ENCODE measurements at regions not wholly inside any gene's neighbourhood (a gene's known extent, or its start where the extent isn't known, plus 50 kb on each side); places are given as distances from the start of the nearest gene placed in this dataset.
A peak's percentile ranks its signal among the peaks of the same experiment; 100 is the strongest.

GRCh38 chr6:11878029-11878428, 99.4 kb upstream of the ADTRP start:
- Histone ChIP-seq H3K4me3 (ENCODE audit: low read depth, low read length) (no peak overlapping the region), H3K36me3 (ENCODE audit: control insufficient read depth, insufficient read depth, low read length) (no peaks in the 10 kb centered on the region), H3K27me3 (ENCODE audit: control insufficient read depth, insufficient read depth, low read length) (no peaks in the 10 kb centered on the region), H3K27ac (ENCODE audit: low read depth, low read length) (no peak overlapping the region), H3K4me1 (ENCODE audit: control insufficient read depth, insufficient read depth, low read length) (no peaks in the 10 kb centered on the region), H3K9me3 (ENCODE audit: control insufficient read depth, insufficient read depth, low read length) (no peaks in the 10 kb centered on the region)
- WGBS (ENCODE audit: insufficient coverage) = 0% methylated on average over 1 of the region's 3 CpGs
- DNase-seq (ENCODE audit: low read depth in 4 of 6, low spot score in 6 of 6) = no peak

GRCh38 chr6:11876934-11877433, 98.4 kb upstream of the ADTRP start:
- Histone ChIP-seq H3K36me3 (ENCODE audit: control insufficient read depth, insufficient read depth, low read length) (no peaks in the 10 kb centered on the region), H3K27ac (ENCODE audit: low read depth, low read length) (no peak overlapping the region), H3K27me3 (ENCODE audit: control insufficient read depth, insufficient read depth, low read length) (no peaks in the 10 kb centered on the region), H3K4me3 (ENCODE audit: low read depth, low read length) (no peak overlapping the region), H3K4me1 (ENCODE audit: control insufficient read depth, insufficient read depth, low read length) (no peaks in the 10 kb centered on the region), H3K9me3 (ENCODE audit: control insufficient read depth, insufficient read depth, low read length) (no peaks in the 10 kb centered on the region)
- no peak for DNase-seq (ENCODE audit: low read depth in 4 of 6, low spot score in 6 of 6)
- WGBS (ENCODE audit: insufficient coverage) = 94% methylated on average over 9 of the region's 10 CpGs

- Histone ChIP-seq H3K36me3 (ENCODE audit: control insufficient read depth, insufficient read depth, low read length) (no peaks in the 10 kb centered on the region), H3K27me3 (ENCODE audit: control insufficient read depth, insufficient read depth, low read length) (no peaks in the 10 kb centered on the region), H3K4me1 (ENCODE audit: control insufficient read depth, insufficient read depth, low read length) (no peaks in the 10 kb centered on the region), H3K4me3 (ENCODE audit: low read depth, low read length) (no peak overlapping the region), H3K27ac (ENCODE audit: low read depth, low read length) (no peak overlapping the region), H3K9me3 (ENCODE audit: control insufficient read depth, insufficient read depth, low read length) (no peaks in the 10 kb centered on the region)
- peak in 1 of 6 donors; percentile 36 for DNase-seq (ENCODE audit: low read depth in 4 of 6, low spot score in 6 of 6)
- WGBS (ENCODE audit: insufficient coverage) = 66% methylated on average over 4 of the region's 9 CpGs
These were observed 96.9 kb upstream of the ADTRP start for GRCh38 chr6:11875325-11876109.

GRCh38 chr6:11869672-11870340, 91.2 kb upstream of the ADTRP start:
- 50% methylated on average over 2 of the region's 8 CpGs for WGBS (ENCODE audit: insufficient coverage)
- Histone ChIP-seq H3K4me3 (ENCODE audit: low read depth, low read length) (no peak overlapping the region), H3K36me3 (ENCODE audit: control insufficient read depth, insufficient read depth, low read length) (no peaks in the 10 kb centered on the region), H3K27me3 (ENCODE audit: control insufficient read depth, insufficient read depth, low read length) (no peaks in the 10 kb centered on the region), H3K27ac (ENCODE audit: low read depth, low read length) (no peak overlapping the region), H3K4me1 (ENCODE audit: control insufficient read depth, insufficient read depth, low read length) (peaks cover 4% of the 10 kb centered on the region), H3K9me3 (ENCODE audit: control insufficient read depth, insufficient read depth, low read length) (no peaks in the 10 kb centered on the region)
- peak in 1 of 6 donors; percentile 70 for DNase-seq (ENCODE audit: low read depth in 4 of 6, low spot score in 6 of 6)

GRCh38 chr6:11868392-11868791, 89.8 kb upstream of the ADTRP start:
- Histone ChIP-seq H3K27me3 (ENCODE audit: control insufficient read depth, insufficient read depth, low read length) (no peaks in the 10 kb centered on the region), H3K9me3 (ENCODE audit: control insufficient read depth, insufficient read depth, low read length) (peaks cover 3% of the 10 kb centered on the region), H3K4me3 (ENCODE audit: low read depth, low read length) (no peak overlapping the region), H3K4me1 (ENCODE audit: control insufficient read depth, insufficient read depth, low read length) (peaks cover 4% of the 10 kb centered on the region), H3K27ac (ENCODE audit: low read depth, low read length) (no peak overlapping the region), H3K36me3 (ENCODE audit: control insufficient read depth, insufficient read depth, low read length) (no peaks in the 10 kb centered on the region)
- WGBS (ENCODE audit: insufficient coverage) = 100% methylated on average over 6 of the region's 6 CpGs
- no peak for DNase-seq (ENCODE audit: low read depth in 4 of 6, low spot score in 6 of 6)

GRCh38 chr6:11865680-11866300, 87.2 kb upstream of the ADTRP start:
- 91% methylated on average over 4 of the region's 8 CpGs for WGBS (ENCODE audit: insufficient coverage)
- H3K9me3 ChIP-seq (ENCODE audit: control insufficient read depth, insufficient read depth, low read length) = peaks cover 3% of the 10 kb centered on the region

GRCh38 chr6:11858439-11858838, 79.8 kb upstream of the ADTRP start:
- no peaks in the 10 kb centered on the region for H3K36me3 ChIP-seq (ENCODE audit: control insufficient read depth, insufficient read depth, low read length)
- DNase-seq (ENCODE audit: low read depth in 4 of 6, low spot score in 6 of 6) = no peak
- H3K4me1 ChIP-seq (ENCODE audit: control insufficient read depth, insufficient read depth, low read length) = no peaks in the 10 kb centered on the region
- H3K27me3 ChIP-seq (ENCODE audit: control insufficient read depth, insufficient read depth, low read length) = no peaks in the 10 kb centered on the region
- H3K9me3 ChIP-seq (ENCODE audit: control insufficient read depth, insufficient read depth, low read length) = no peaks in the 10 kb centered on the region
- no peak overlapping the region for H3K27ac ChIP-seq (ENCODE audit: low read depth, low read length)
- no peak overlapping the region for H3K4me3 ChIP-seq (ENCODE audit: low read depth, low read length)

More at GRCh38 chr6:11865680-11866300, 87.2 kb upstream of the ADTRP start:
- no peak for DNase-seq (ENCODE audit: low read depth in 4 of 6, low spot score in 6 of 6)
- Histone ChIP-seq H3K4me3 (ENCODE audit: low read depth, low read length) (no peak overlapping the region), H3K27ac (ENCODE audit: low read depth, low read length) (no peak overlapping the region), H3K27me3 (ENCODE audit: control insufficient read depth, insufficient read depth, low read length) (no peaks in the 10 kb centered on the region), H3K36me3 (ENCODE audit: control insufficient read depth, insufficient read depth, low read length) (no peaks in the 10 kb centered on the region), H3K4me1 (ENCODE audit: control insufficient read depth, insufficient read depth, low read length) (peaks cover 4% of the 10 kb centered on the region)

- no peaks in the 10 kb centered on the region for H3K36me3 ChIP-seq (ENCODE audit: control insufficient read depth, insufficient read depth, low read length)
- no peak overlapping the region for H3K27ac ChIP-seq (ENCODE audit: low read depth, low read length)
- no peaks in the 10 kb centered on the region for H3K9me3 ChIP-seq (ENCODE audit: control insufficient read depth, insufficient read depth, low read length)
- peak in 1 of 6 donors; percentile 27 for DNase-seq (ENCODE audit: low read depth in 4 of 6, low spot score in 6 of 6)
- H3K4me3 ChIP-seq (ENCODE audit: low read depth, low read length) = no peak overlapping the region
- no peaks in the 10 kb centered on the region for H3K27me3 ChIP-seq (ENCODE audit: control insufficient read depth, insufficient read depth, low read length)
- WGBS (ENCODE audit: insufficient coverage) = 75% methylated on average over 3 of the region's 4 CpGs
- H3K4me1 ChIP-seq (ENCODE audit: control insufficient read depth, insufficient read depth, low read length) = no peaks in the 10 kb centered on the region
These were observed 77.1 kb upstream of the ADTRP start for GRCh38 chr6:11855743-11856142.

- no peaks in the 10 kb centered on the region for H3K4me1 ChIP-seq (ENCODE audit: control insufficient read depth, insufficient read depth, low read length)
- no peaks in the 10 kb centered on the region for H3K27me3 ChIP-seq (ENCODE audit: control insufficient read depth, insufficient read depth, low read length)
- H3K27ac ChIP-seq (ENCODE audit: low read depth, low read length) = no peak overlapping the region
- H3K4me3 ChIP-seq (ENCODE audit: low read depth, low read length) = no peak overlapping the region
- 100% methylated on average over 3 of the region's 7 CpGs for WGBS (ENCODE audit: insufficient coverage)
- DNase-seq (ENCODE audit: low read depth in 4 of 6, low spot score in 6 of 6) = no peak
- H3K9me3 ChIP-seq (ENCODE audit: control insufficient read depth, insufficient read depth, low read length) = no peaks in the 10 kb centered on the region
- no peaks in the 10 kb centered on the region for H3K36me3 ChIP-seq (ENCODE audit: control insufficient read depth, insufficient read depth, low read length)
These were observed 76.0 kb upstream of the ADTRP start for GRCh38 chr6:11854408-11855165.

Measured in spinal cord (tissue), 9 donors.